ENCODE measurements at regions not wholly inside any gene's neighbourhood (a gene's known extent, or its start where the extent isn't known, plus 50 kb on each side); places are given as distances from the start of the nearest gene placed in this dataset.

GRCh38 chr11:91817996-91818395 lies 406.6 kb upstream of the FAT3 start:
- Histone ChIP-seq H3K4me1 (ENCODE audit: insufficient read depth, low read length) (no peaks in the 10 kb centered on the region), H3K4me3 (ENCODE audit: low read length in 2 of 2) (no peak overlapping the region), H3K9me3 (ENCODE audit: control insufficient read depth in 1 of 2, low read length in 2 of 2) (no peaks in the 10 kb centered on the region), H3K27me3 (ENCODE audit: insufficient read depth, low read length) (no peaks in the 10 kb centered on the region), H3K36me3 (ENCODE audit: insufficient read depth, low read length) (no peaks in the 10 kb centered on the region), H3K27ac (ENCODE audit: low read depth, low read length) (no peak overlapping the region)
- H3K27me3 Mint-ChIP-seq: no peaks in the 10 kb centered on the region
- no peak overlapping the region for H3K4me3 Mint-ChIP-seq
- no peak overlapping the region for H3K27ac Mint-ChIP-seq
- H3K36me3 Mint-ChIP-seq: no peaks in the 10 kb centered on the region
- no peaks in the 10 kb centered on the region for H3K4me1 Mint-ChIP-seq
- CTCF ChIA-PET (ENCODE audit: partially characterized antibody): no interaction called here
- intact Hi-C loops (cut with micrococcal nuclease): no loop called here
- POLR2A ChIA-PET (ENCODE audit: partially characterized antibody): no interaction called here
- DNase-seq: no peak
- peaks cover 0 to 11% (median 2%) of the 10 kb centered on the region in 8 donors for H3K9me3 Mint-ChIP-seq

- H3K9me3 Mint-ChIP-seq: peaks cover 0 to 11% (median 4%) of the 10 kb centered on the region in 8 donors
- H3K27ac Mint-ChIP-seq: no peak overlapping the region
- Histone ChIP-seq H3K36me3 (ENCODE audit: insufficient read depth, low read length) (no peaks in the 10 kb centered on the region), H3K4me3 (ENCODE audit: low read length in 2 of 2) (no peak overlapping the region), H3K27me3 (ENCODE audit: insufficient read depth, low read length) (no peaks in the 10 kb centered on the region), H3K27ac (ENCODE audit: low read depth, low read length) (no peak overlapping the region), H3K9me3 (ENCODE audit: control insufficient read depth in 1 of 2, low read length in 2 of 2) (peaks cover 0 to 3% of the 10 kb centered on the region in 2 donors), H3K4me1 (ENCODE audit: insufficient read depth, low read length) (no peaks in the 10 kb centered on the region)
- ChIA-PET CTCF (ENCODE audit: partially characterized antibody) (no interaction called here), POLR2A (ENCODE audit: partially characterized antibody) (no interaction called here)
- no peaks in the 10 kb centered on the region for H3K36me3 Mint-ChIP-seq
- no peaks in the 10 kb centered on the region for H3K27me3 Mint-ChIP-seq
- H3K4me3 Mint-ChIP-seq: no peak overlapping the region
- H3K4me1 Mint-ChIP-seq: no peaks in the 10 kb centered on the region
- DNase-seq: no peak
- intact Hi-C loops (cut with micrococcal nuclease): no loop called here
These were observed 411.4 kb upstream of the FAT3 start for GRCh38 chr11:91813263-91813662.

- peaks cover 3 to 13% (median 5%) of the 10 kb centered on the region in 8 donors for H3K9me3 Mint-ChIP-seq
- H3K27me3 Mint-ChIP-seq: no peaks in the 10 kb centered on the region
- ChIA-PET CTCF (ENCODE audit: partially characterized antibody) (no interaction called here), POLR2A (ENCODE audit: partially characterized antibody) (no interaction called here)
- no peaks in the 10 kb centered on the region for H3K36me3 Mint-ChIP-seq
- H3K27ac Mint-ChIP-seq: no peak overlapping the region
- H3K4me1 ChIP-seq (ENCODE audit: insufficient read depth, low read length): no peaks in the 10 kb centered on the region
- H3K27me3 ChIP-seq (ENCODE audit: insufficient read depth, low read length): no peaks in the 10 kb centered on the region
- no peak overlapping the region for H3K4me3 ChIP-seq (ENCODE audit: low read length in 2 of 2)
- no peak overlapping the region for H3K27ac ChIP-seq (ENCODE audit: low read depth, low read length)
- peaks cover 0 to 3% of the 10 kb centered on the region in 2 donors for H3K9me3 ChIP-seq (ENCODE audit: control insufficient read depth in 1 of 2, low read length in 2 of 2)
- intact Hi-C loops (cut with micrococcal nuclease): no loop called here
- no peaks in the 10 kb centered on the region for H3K36me3 ChIP-seq (ENCODE audit: insufficient read depth, low read length)
- DNase-seq: no peak
- no peak overlapping the region for H3K4me3 Mint-ChIP-seq
- no peaks in the 10 kb centered on the region for H3K4me1 Mint-ChIP-seq
These were observed 413.7 kb upstream of the FAT3 start for GRCh38 chr11:91810871-91811270.

GRCh38 chr11:91805293-91805692 lies 419.3 kb upstream of the FAT3 start:
- Mint-ChIP-seq H3K4me1 (no peaks in the 10 kb centered on the region), H3K27me3 (no peaks in the 10 kb centered on the region), H3K9me3 (peaks cover 0 to 13% (median 6%) of the 10 kb centered on the region in 8 donors), H3K4me3 (no peak overlapping the region), H3K27ac (no peak overlapping the region), H3K36me3 (no peaks in the 10 kb centered on the region)
- Histone ChIP-seq H3K4me1 (ENCODE audit: insufficient read depth, low read length) (no peaks in the 10 kb centered on the region), H3K27me3 (ENCODE audit: insufficient read depth, low read length) (no peaks in the 10 kb centered on the region), H3K27ac (ENCODE audit: low read depth, low read length) (no peak overlapping the region), H3K4me3 (ENCODE audit: low read length in 2 of 2) (no peak overlapping the region), H3K36me3 (ENCODE audit: insufficient read depth, low read length) (no peaks in the 10 kb centered on the region), H3K9me3 (ENCODE audit: control insufficient read depth in 1 of 2, low read length in 2 of 2) (no peaks in the 10 kb centered on the region)
- POLR2A ChIA-PET (ENCODE audit: partially characterized antibody): no interaction called here
- intact Hi-C loops (cut with micrococcal nuclease): no loop called here
- no peak for DNase-seq
- CTCF ChIA-PET (ENCODE audit: partially characterized antibody): no interaction called here

- ChIA-PET POLR2A (ENCODE audit: partially characterized antibody) (no interaction called here), CTCF (ENCODE audit: partially characterized antibody) (no interaction called here)
- H3K4me3 ChIP-seq (ENCODE audit: low read length in 2 of 2): no peak overlapping the region
- Mint-ChIP-seq H3K27ac (no peak overlapping the region), H3K4me3 (no peak overlapping the region), H3K4me1 (no peaks in the 10 kb centered on the region), H3K36me3 (no peaks in the 10 kb centered on the region), H3K9me3 (peaks cover 0 to 16% (median 7%) of the 10 kb centered on the region in 8 donors), H3K27me3 (no peaks in the 10 kb centered on the region)
- no peaks in the 10 kb centered on the region for H3K4me1 ChIP-seq (ENCODE audit: insufficient read depth, low read length)
- no peak for DNase-seq
- intact Hi-C loops (cut with micrococcal nuclease): no loop called here
- no peaks in the 10 kb centered on the region for H3K27me3 ChIP-seq (ENCODE audit: insufficient read depth, low read length)
- H3K36me3 ChIP-seq (ENCODE audit: insufficient read depth, low read length): no peaks in the 10 kb centered on the region
- H3K9me3 ChIP-seq (ENCODE audit: control insufficient read depth in 1 of 2, low read length in 2 of 2): no peaks in the 10 kb centered on the region
- H3K27ac ChIP-seq (ENCODE audit: low read depth, low read length): no peak overlapping the region
These were observed 420.6 kb upstream of the FAT3 start for GRCh38 chr11:91804042-91804441.

GRCh38 chr11:91802475-91802874 lies 422.1 kb upstream of the FAT3 start:
- CTCF ChIA-PET (ENCODE audit: partially characterized antibody): no interaction called here

GRCh38 chr11:91800208-91800914 lies 424.3 kb upstream of the FAT3 start:
- POLR2A ChIA-PET (ENCODE audit: partially characterized antibody): no interaction called here

More at GRCh38 chr11:91802475-91802874, 422.1 kb upstream of the FAT3 start:
- H3K36me3 Mint-ChIP-seq: no peaks in the 10 kb centered on the region
- H3K4me1 ChIP-seq (ENCODE audit: insufficient read depth, low read length): no peaks in the 10 kb centered on the region
- intact Hi-C loops (cut with micrococcal nuclease): no loop called here
- no peaks in the 10 kb centered on the region for H3K9me3 ChIP-seq (ENCODE audit: control insufficient read depth in 1 of 2, low read length in 2 of 2)
- H3K36me3 ChIP-seq (ENCODE audit: insufficient read depth, low read length): no peaks in the 10 kb centered on the region
- H3K27me3 ChIP-seq (ENCODE audit: insufficient read depth, low read length): no peaks in the 10 kb centered on the region
- POLR2A ChIA-PET (ENCODE audit: partially characterized antibody): no interaction called here
- no peaks in the 10 kb centered on the region for H3K27me3 Mint-ChIP-seq
- H3K4me3 Mint-ChIP-seq: no peak overlapping the region
- H3K9me3 Mint-ChIP-seq: peaks cover 0 to 10% (median 4%) of the 10 kb centered on the region in 8 donors
- no peak overlapping the region for H3K4me3 ChIP-seq (ENCODE audit: low read length in 2 of 2)
- H3K27ac Mint-ChIP-seq: no peak overlapping the region
- no peaks in the 10 kb centered on the region for H3K4me1 Mint-ChIP-seq
- H3K27ac ChIP-seq (ENCODE audit: low read depth, low read length): no peak overlapping the region
- no peak for DNase-seq

GRCh38 chr11:91798240-91798639 lies 426.4 kb upstream of the FAT3 start:
- peaks cover 0 to 12% (median 4%) of the 10 kb centered on the region in 8 donors for H3K9me3 Mint-ChIP-seq
- no peaks in the 10 kb centered on the region for H3K27me3 Mint-ChIP-seq
- H3K27ac ChIP-seq (ENCODE audit: low read depth, low read length): no peak overlapping the region
- no peak overlapping the region for H3K27ac Mint-ChIP-seq
- intact Hi-C loops (cut with micrococcal nuclease): no loop called here
- ChIA-PET CTCF (ENCODE audit: partially characterized antibody) (no interaction called here), POLR2A (ENCODE audit: partially characterized antibody) (no interaction called here)
- H3K4me1 ChIP-seq (ENCODE audit: insufficient read depth, low read length): no peaks in the 10 kb centered on the region
- no peaks in the 10 kb centered on the region for H3K36me3 Mint-ChIP-seq
- no peaks in the 10 kb centered on the region for H3K4me1 Mint-ChIP-seq
- no peaks in the 10 kb centered on the region for H3K9me3 ChIP-seq (ENCODE audit: control insufficient read depth in 1 of 2, low read length in 2 of 2)
- no peaks in the 10 kb centered on the region for H3K36me3 ChIP-seq (ENCODE audit: insufficient read depth, low read length)
- no peak overlapping the region for H3K4me3 ChIP-seq (ENCODE audit: low read length in 2 of 2)
- no peaks in the 10 kb centered on the region for H3K27me3 ChIP-seq (ENCODE audit: insufficient read depth, low read length)
- no peak for DNase-seq
- no peak overlapping the region for H3K4me3 Mint-ChIP-seq

More at GRCh38 chr11:91800208-91800914, 424.3 kb upstream of the FAT3 start:
- no peaks in the 10 kb centered on the region for H3K4me1 ChIP-seq (ENCODE audit: insufficient read depth, low read length)
- no peaks in the 10 kb centered on the region for H3K4me1 Mint-ChIP-seq
- H3K4me3 Mint-ChIP-seq: no peak overlapping the region
- no peak overlapping the region for H3K27ac ChIP-seq (ENCODE audit: low read depth, low read length)
- intact Hi-C loops (cut with micrococcal nuclease): no loop called here
- no peak overlapping the region for H3K4me3 ChIP-seq (ENCODE audit: low read length in 2 of 2)
- H3K27me3 ChIP-seq (ENCODE audit: insufficient read depth, low read length): no peaks in the 10 kb centered on the region
- H3K36me3 ChIP-seq (ENCODE audit: insufficient read depth, low read length): no peaks in the 10 kb centered on the region
- CTCF ChIA-PET (ENCODE audit: partially characterized antibody): no interaction called here
- no peak for DNase-seq
- no peaks in the 10 kb centered on the region for H3K9me3 ChIP-seq (ENCODE audit: control insufficient read depth in 1 of 2, low read length in 2 of 2)
- H3K9me3 Mint-ChIP-seq: peaks cover 0 to 12% (median 4%) of the 10 kb centered on the region in 8 donors
- no peaks in the 10 kb centered on the region for H3K27me3 Mint-ChIP-seq
- no peaks in the 10 kb centered on the region for H3K36me3 Mint-ChIP-seq
- H3K27ac Mint-ChIP-seq: no peak overlapping the region
